GM12891 (cell line): ENCODE measurements at regions not wholly inside any gene's neighbourhood (a gene's known extent, or its start where the extent isn't known, plus 50 kb on each side); places are given as distances from the start of the nearest gene placed in this dataset.

ENCODE experiments used
- DNase-seq: peaks from one replicate; pipeline ENCODE4 v3.0.0; 2011; ENCODE audit warnings: low spot score; ENCODE audit not compliant: insufficient read length
- FAIRE-seq: peaks from 2 replicates; lab custom pipeline; 2011; peaks lifted over from hg19 to GRCh38; lab: Jason Lieb, UNC
- PAX5 ChIP-seq: IDR thresholded peaks from 2 replicates; pipeline ENCODE4 v1.6.1; 2011; ENCODE audit warnings: low read length, moderate library complexity, mild to moderate bottlenecking; ENCODE audit not compliant: insufficient read depth, severe bottlenecking
- POLR2A ChIP-seq: IDR thresholded peaks from 2 replicates; pipeline ENCODE4 v1.6.1; 2011; ENCODE audit warnings: low read depth, low read length, control low read depth
- POLR2AphosphoS5 ChIP-seq: IDR thresholded peaks from 2 replicates; pipeline ENCODE4 v1.6.1; 2011; ENCODE audit warnings: low read depth, low read length, control low read depth
- POU2F2 ChIP-seq: IDR thresholded peaks from 2 replicates; pipeline ENCODE4 v1.6.1; 2011; ENCODE audit warnings: low read depth, mild to moderate bottlenecking, control low read depth, low read length, moderate library complexity
- SPI1 ChIP-seq: IDR thresholded peaks from 2 replicates; pipeline ENCODE4 v1.6.1; 2011; ENCODE audit warnings: low read depth, low read length, control low read depth
- TAF1 ChIP-seq: IDR thresholded peaks from 2 replicates; pipeline ENCODE4 v1.6.1; 2011; ENCODE audit warnings: low read depth, low read length, control low read depth

GRCh38 chr6:104286641-104287040 is 573.1 kb downstream of the HACE1 start:
- no peak for FAIRE-seq
- DNase-seq, result no peak
- no peak for TF ChIP-seq SPI1
- TF ChIP-seq POLR2AphosphoS5, result no peak
- no peak for TF ChIP-seq POLR2A

GRCh38 chr6:104284872-104285271 is 574.8 kb downstream of the HACE1 start:
- TF ChIP-seq PAX5 (no peak), POLR2A (no peak), TAF1 (no peak), POU2F2 (no peak), POLR2AphosphoS5 (no peak)
- no peak for FAIRE-seq
- no peak for DNase-seq

GRCh38 chr6:104282581-104282980 is 577.1 kb downstream of the HACE1 start:
- DNase-seq, result no peak
- no peak for FAIRE-seq
- no peak for TF ChIP-seq POU2F2
- no peak for TF ChIP-seq TAF1
- no peak for TF ChIP-seq POLR2AphosphoS5
- TF ChIP-seq POLR2A, result no peak
- no peak for TF ChIP-seq PAX5
- TF ChIP-seq SPI1, result no peak

GRCh38 chr6:104281370-104281769 is 578.3 kb downstream of the HACE1 start:
- TF ChIP-seq PAX5 (no peak), POLR2A (no peak), SPI1 (no peak), TAF1 (no peak), POLR2AphosphoS5 (no peak), POU2F2 (no peak)
- DNase-seq (no peak), FAIRE-seq (no peak)

- TF ChIP-seq PAX5 (no peak), POU2F2 (no peak), SPI1 (no peak), POLR2A (no peak), POLR2AphosphoS5 (no peak)
- FAIRE-seq (no peak), DNase-seq (no peak)
These were observed 591.3 kb downstream of the HACE1 start for GRCh38 chr6:104268389-104268788.

- DNase-seq (no peak), FAIRE-seq (no peak)
- no peak for TF ChIP-seq SPI1
- TF ChIP-seq PAX5, result no peak
These were observed 592.8 kb downstream of the HACE1 start for GRCh38 chr6:104266922-104267321.

GRCh38 chr6:104256646-104257045 is 603.1 kb downstream of the HACE1 start:
- DNase-seq (no peak), FAIRE-seq (no peak)
- no peak for TF ChIP-seq POLR2AphosphoS5
- TF ChIP-seq SPI1, result no peak
- TF ChIP-seq POU2F2, result no peak
- TF ChIP-seq TAF1, result no peak
- TF ChIP-seq POLR2A, result no peak

- TF ChIP-seq TAF1 (no peak), SPI1 (no peak), PAX5 (no peak), POLR2A (no peak), POLR2AphosphoS5 (no peak)
- DNase-seq, result no peak
- no peak for FAIRE-seq
These were observed 606.5 kb downstream of the HACE1 start for GRCh38 chr6:104253236-104253635.

- DNase-seq (no peak), FAIRE-seq (no peak)
- no peak for TF ChIP-seq POU2F2
These were observed 607.4 kb downstream of the HACE1 start for GRCh38 chr6:104252276-104252675.

- TF ChIP-seq TAF1 (no peak), POU2F2 (no peak), POLR2AphosphoS5 (no peak), SPI1 (no peak), PAX5 (no peak)
- DNase-seq, result no peak
- FAIRE-seq, result no peak
These were observed 608.1 kb downstream of the HACE1 start for GRCh38 chr6:104251651-104252050.

- FAIRE-seq, result no peak
- no peak for DNase-seq
- TF ChIP-seq POU2F2, result no peak
- TF ChIP-seq POLR2AphosphoS5, result no peak
- TF ChIP-seq POLR2A, result no peak
- TF ChIP-seq SPI1, result no peak
These were observed 618.9 kb downstream of the HACE1 start for GRCh38 chr6:104240865-104241264.

- TF ChIP-seq POLR2AphosphoS5 (no peak), TAF1 (no peak), PAX5 (no peak), POU2F2 (no peak), SPI1 (no peak), POLR2A (no peak)
- no peak for DNase-seq
- no peak for FAIRE-seq
These were observed 619.7 kb downstream of the HACE1 start for GRCh38 chr6:104239971-104240370.

- TF ChIP-seq POU2F2, result no peak
- TF ChIP-seq POLR2AphosphoS5, result no peak
- TF ChIP-seq SPI1, result no peak
- TF ChIP-seq POLR2A, result no peak
- no peak for TF ChIP-seq PAX5
- no peak for TF ChIP-seq TAF1
- DNase-seq, result no peak
- FAIRE-seq, result no peak
These were observed 630.7 kb downstream of the HACE1 start for GRCh38 chr6:104229057-104229456.
